Uterus (tissue), 2 donors: ENCODE measurements at regions not wholly inside any gene's neighbourhood (a gene's known extent, or its start where the extent isn't known, plus 50 kb on each side); places are given as distances from the start of the nearest gene placed in this dataset.

Source experiments
- POLR2A ChIP-seq, 2 donors: fragments of 450-650 bp; IDR thresholded peaks; one replicate each; pipeline ENCODE4 v1.6.1; 2016; ENCODE audit warnings: antibody characterized with exemption in 2 of 2, mild to moderate bottlenecking in 1 of 2, moderate library complexity in 1 of 2
- TF ChIP-seq, protein P1 (sequence below), 4 experiments: fragments of 200-600 bp in 2 of 4; fragments of 450-650 bp in 2 of 4; sonication (generic) in 2 of 4; IDR thresholded peaks; one replicate each; pipeline ENCODE4 v1.5.1; 2016 to 2019; ENCODE audit warnings: antibody characterized with exemption in 4 of 4, mild to moderate bottlenecking in 2 of 4, moderate library complexity in 1 of 4

DNA sequence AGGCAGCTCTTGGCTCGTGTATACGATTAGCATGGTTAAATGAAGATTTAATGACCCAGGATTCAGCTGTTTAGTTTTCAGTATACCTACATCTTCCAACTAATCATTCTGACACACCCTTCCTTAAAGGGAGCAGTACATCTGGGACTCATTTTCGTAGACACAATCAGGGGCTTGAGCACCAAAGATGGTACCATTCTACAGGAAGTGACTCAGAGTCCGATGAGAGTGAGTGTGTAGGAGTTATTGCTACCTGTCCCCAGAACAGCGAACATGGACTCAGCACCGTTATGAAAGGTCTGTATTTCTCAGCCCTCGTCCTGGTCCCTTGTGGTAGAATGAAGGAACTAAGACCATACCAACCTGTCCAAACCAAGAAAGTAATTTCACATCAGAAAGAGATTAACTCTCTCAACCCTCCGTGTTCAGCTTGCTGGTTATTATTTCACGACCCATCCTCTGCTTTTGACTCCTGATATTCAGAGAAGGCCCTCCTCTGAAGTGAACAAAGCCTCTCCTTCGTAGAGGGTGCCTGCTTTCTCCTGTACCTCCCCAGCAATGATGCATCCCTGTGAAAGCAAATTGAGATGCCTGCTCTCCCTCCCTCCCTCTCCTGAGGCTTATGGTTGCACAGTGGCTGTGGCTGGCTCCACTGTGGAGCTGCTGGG, 214.8 kb downstream of the MTX2 start:
- TF ChIP-seq, protein P1, sequence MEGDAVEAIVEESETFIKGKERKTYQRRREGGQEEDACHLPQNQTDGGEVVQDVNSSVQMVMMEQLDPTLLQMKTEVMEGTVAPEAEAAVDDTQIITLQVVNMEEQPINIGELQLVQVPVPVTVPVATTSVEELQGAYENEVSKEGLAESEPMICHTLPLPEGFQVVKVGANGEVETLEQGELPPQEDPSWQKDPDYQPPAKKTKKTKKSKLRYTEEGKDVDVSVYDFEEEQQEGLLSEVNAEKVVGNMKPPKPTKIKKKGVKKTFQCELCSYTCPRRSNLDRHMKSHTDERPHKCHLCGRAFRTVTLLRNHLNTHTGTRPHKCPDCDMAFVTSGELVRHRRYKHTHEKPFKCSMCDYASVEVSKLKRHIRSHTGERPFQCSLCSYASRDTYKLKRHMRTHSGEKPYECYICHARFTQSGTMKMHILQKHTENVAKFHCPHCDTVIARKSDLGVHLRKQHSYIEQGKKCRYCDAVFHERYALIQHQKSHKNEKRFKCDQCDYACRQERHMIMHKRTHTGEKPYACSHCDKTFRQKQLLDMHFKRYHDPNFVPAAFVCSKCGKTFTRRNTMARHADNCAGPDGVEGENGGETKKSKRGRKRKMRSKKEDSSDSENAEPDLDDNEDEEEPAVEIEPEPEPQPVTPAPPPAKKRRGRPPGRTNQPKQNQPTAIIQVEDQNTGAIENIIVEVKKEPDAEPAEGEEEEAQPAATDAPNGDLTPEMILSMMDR (IDR thresholded peaks at IDR 0.05) = no peak
- no peak for TF ChIP-seq POLR2A (IDR thresholded peaks at IDR 0.05)
